H1 (cell line): ENCODE measurements at regions not wholly inside any gene's neighbourhood (a gene's known extent, or its start where the extent isn't known, plus 50 kb on each side); places are given as distances from the start of the nearest gene placed in this dataset.

Experiments
- BACH1 ChIP-seq: IDR thresholded peaks from 2 replicates; pipeline ENCODE4 v1.6.1; 2012; ENCODE audit warnings: low read length, improper control_type of control experiment
- CREB1 ChIP-seq: IDR thresholded peaks from 2 replicates; pipeline ENCODE4 v1.6.1; 2012; ENCODE audit warnings: inconsistent platforms
- FOSL1 ChIP-seq: IDR thresholded peaks from 2 replicates; pipeline ENCODE4 v1.6.1; 2011; ENCODE audit warnings: mild to moderate bottlenecking, low read depth, low read length, moderate library complexity; ENCODE audit not compliant: insufficient read depth
- SIX5 ChIP-seq: IDR thresholded peaks from 2 replicates; pipeline ENCODE4 v1.6.1; 2011; ENCODE audit warnings: mild to moderate bottlenecking, low read depth, low read length
- SP4 ChIP-seq: IDR thresholded peaks from 2 replicates; pipeline ENCODE4 v1.6.1; 2012; ENCODE audit warnings: low read length, inconsistent platforms

DNA sequence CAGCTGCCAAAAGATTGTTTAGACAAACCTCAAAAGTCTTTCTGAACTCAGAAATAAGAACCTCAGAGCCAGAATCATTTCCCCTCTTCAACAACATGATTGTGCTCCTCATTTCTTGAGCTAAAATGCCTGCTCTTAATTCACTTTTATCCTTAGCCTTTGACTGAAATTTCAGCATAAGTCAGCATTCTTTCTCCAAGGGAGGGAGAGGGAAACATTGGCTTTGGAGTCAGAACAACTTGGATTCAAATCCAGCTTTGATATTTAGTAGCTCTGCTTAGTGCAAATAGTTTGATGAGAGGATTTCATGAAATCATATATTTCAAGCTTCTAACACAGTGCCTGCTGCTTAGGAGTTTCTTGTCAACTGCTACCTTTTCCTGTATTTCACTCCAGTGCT lies 484.6 kb upstream of the INTU start (continued):
- TF ChIP-seq BACH1 = no peak
- no peak for TF ChIP-seq SP4
- TF ChIP-seq FOSL1 = no peak
- TF ChIP-seq CREB1 = no peak
- TF ChIP-seq SIX5 = no peak
